ENCODE measurements at regions not wholly inside any gene's neighbourhood (a gene's known extent, or its start where the extent isn't known, plus 50 kb on each side); places are given as distances from the start of the nearest gene placed in this dataset.

DNA sequence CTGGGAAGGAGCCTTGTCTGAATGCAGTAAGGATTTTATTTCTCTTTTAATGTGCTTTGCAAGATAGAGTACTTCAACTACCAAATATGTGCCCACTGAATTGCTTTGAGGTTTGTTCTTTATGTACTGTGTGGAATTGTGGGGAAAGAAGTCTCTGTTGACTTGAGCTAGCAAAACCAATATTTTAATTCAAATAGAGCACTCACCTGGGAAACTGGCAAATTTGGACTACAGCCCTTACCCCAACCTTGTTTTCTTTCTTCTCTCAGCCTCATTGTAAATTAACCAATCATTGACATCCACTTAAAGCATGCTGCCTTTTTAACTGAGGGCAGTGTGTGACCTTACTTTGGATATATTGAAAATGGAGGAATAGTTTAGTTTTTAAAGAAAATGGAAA, 409.0 kb downstream of the SPATA31D1 start:
- H2AFZ ChIP-seq (ENCODE audit: low read length) = no peak overlapping the region
- ChIA-PET POLR2A (ENCODE audit: unreplicated experiment) (no interaction called here), CTCF (no interaction called here)
- intact Hi-C loops (cut with micrococcal nuclease) = no loop called here
- no peaks in the 10 kb centered on the region for H3K4me1 ChIP-seq (ENCODE audit: insufficient read depth, low read length)
- BruUV-seq (replicated peaks) = no TSS peak
- no peaks in the 10 kb centered on the region for H3K9me3 ChIP-seq (ENCODE audit: low read length)
- H3K9me2 ChIP-seq (replicated peaks; ENCODE audit: low read length) = no peaks in the 10 kb centered on the region
- DNase-seq (no peak), ATAC-seq (no peak)
- no peaks in the 10 kb centered on the region for H3K36me3 ChIP-seq (ENCODE audit: low read depth, low read length)
- TF ChIP-seq EZH2 (IDR thresholded peaks at IDR 0.05; ENCODE audit: low read length, unreplicated experiment) = no peak
- TF ChIP-seq, protein P1, sequence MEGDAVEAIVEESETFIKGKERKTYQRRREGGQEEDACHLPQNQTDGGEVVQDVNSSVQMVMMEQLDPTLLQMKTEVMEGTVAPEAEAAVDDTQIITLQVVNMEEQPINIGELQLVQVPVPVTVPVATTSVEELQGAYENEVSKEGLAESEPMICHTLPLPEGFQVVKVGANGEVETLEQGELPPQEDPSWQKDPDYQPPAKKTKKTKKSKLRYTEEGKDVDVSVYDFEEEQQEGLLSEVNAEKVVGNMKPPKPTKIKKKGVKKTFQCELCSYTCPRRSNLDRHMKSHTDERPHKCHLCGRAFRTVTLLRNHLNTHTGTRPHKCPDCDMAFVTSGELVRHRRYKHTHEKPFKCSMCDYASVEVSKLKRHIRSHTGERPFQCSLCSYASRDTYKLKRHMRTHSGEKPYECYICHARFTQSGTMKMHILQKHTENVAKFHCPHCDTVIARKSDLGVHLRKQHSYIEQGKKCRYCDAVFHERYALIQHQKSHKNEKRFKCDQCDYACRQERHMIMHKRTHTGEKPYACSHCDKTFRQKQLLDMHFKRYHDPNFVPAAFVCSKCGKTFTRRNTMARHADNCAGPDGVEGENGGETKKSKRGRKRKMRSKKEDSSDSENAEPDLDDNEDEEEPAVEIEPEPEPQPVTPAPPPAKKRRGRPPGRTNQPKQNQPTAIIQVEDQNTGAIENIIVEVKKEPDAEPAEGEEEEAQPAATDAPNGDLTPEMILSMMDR (conservative IDR thresholded peaks at IDR 0.05; ENCODE audit: low read depth, low read length) = no peak
- TF ChIP-seq EZH2phosphoT487 (IDR thresholded peaks at IDR 0.05; ENCODE audit: borderline replicate concordance, low read length) = no peak
- H3F3A ChIP-seq (ENCODE audit: low read length, unreplicated experiment) = no peaks in the 10 kb centered on the region
- no peak overlapping the region for H3K4me3 ChIP-seq (ENCODE audit: low read length)
- no peaks in the 10 kb centered on the region for H3K79me2 ChIP-seq (ENCODE audit: low read length)
- no peaks in the 10 kb centered on the region for H4K20me1 ChIP-seq (ENCODE audit: low read length)
- H3K27me3 ChIP-seq (ENCODE audit: low read length) = no peaks in the 10 kb centered on the region
- H3K9ac ChIP-seq (ENCODE audit: low read length) = no peak overlapping the region
- no peak overlapping the region for H3K27ac ChIP-seq (ENCODE audit: low read length)
- H3K4me2 ChIP-seq (ENCODE audit: low read length) = no peak overlapping the region

DNA sequence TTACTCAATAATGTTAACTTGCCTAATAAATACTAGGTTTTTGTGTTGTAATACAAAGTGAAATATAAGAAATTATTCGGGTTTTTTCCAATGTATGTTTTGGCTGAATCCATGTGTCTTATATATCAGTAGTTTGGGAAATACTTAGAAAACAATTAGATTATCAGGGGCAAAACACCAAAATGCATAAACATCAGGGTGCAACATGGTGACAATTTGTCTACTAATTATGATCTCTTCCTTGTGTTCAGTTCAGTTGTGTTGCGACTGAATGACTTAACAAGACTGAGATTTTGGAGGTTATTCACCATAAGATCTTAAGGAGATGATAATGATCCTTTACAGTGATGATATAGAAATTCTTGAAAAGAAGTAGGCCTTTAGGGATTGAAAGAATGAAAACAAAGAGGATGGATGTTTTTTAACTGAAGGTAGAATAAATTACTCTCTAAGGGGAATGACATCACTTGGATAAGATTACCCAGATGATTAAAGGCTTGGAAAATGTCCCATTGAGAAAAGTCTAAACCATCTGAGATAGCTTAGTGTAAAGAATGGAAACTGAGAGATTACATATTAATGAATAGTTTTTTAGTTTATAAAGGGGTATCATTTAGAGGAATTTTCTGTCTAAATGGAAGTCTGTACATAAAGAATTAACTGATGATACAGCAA, 415.8 kb downstream of the SPATA31D1 start:
- Histone ChIP-seq H3K36me3 (ENCODE audit: low read depth, low read length) (no peaks in the 10 kb centered on the region), H3K9me2 (replicated peaks; ENCODE audit: low read length) (no peaks in the 10 kb centered on the region), H3K4me2 (ENCODE audit: low read length) (no peak overlapping the region), H3K27ac (ENCODE audit: low read length) (no peak overlapping the region), H3K79me2 (ENCODE audit: low read length) (no peaks in the 10 kb centered on the region), H3K4me3 (ENCODE audit: low read length) (no peak overlapping the region), H2AFZ (ENCODE audit: low read length) (no peak overlapping the region), H4K20me1 (ENCODE audit: low read length) (no peaks in the 10 kb centered on the region), H3K9ac (ENCODE audit: low read length) (no peak overlapping the region), H3K9me3 (ENCODE audit: low read length) (no peaks in the 10 kb centered on the region), H3K4me1 (ENCODE audit: insufficient read depth, low read length) (no peaks in the 10 kb centered on the region), H3F3A (ENCODE audit: low read length, unreplicated experiment) (no peaks in the 10 kb centered on the region), H3K27me3 (ENCODE audit: low read length) (no peaks in the 10 kb centered on the region)
- no TSS peak for BruUV-seq (replicated peaks)
- intact Hi-C loops (cut with micrococcal nuclease) = no loop called here
- POLR2A ChIA-PET (ENCODE audit: unreplicated experiment) = no interaction called here
- TF ChIP-seq, protein P1 (conservative IDR thresholded peaks at IDR 0.05; ENCODE audit: low read depth, low read length) = no peak
- no peak for TF ChIP-seq EZH2phosphoT487 (IDR thresholded peaks at IDR 0.05; ENCODE audit: borderline replicate concordance, low read length)
- TF ChIP-seq EZH2 (IDR thresholded peaks at IDR 0.05; ENCODE audit: low read length, unreplicated experiment) = no peak
- CTCF ChIA-PET = no interaction called here
- no peak for ATAC-seq
- DNase-seq = no peak

GRCh38 chr9:82404881-82405280, 416.3 kb downstream of the SPATA31D1 start:
- Histone ChIP-seq H3F3A (ENCODE audit: low read length, unreplicated experiment) (no peaks in the 10 kb centered on the region), H2AFZ (ENCODE audit: low read length) (no peak overlapping the region), H3K4me2 (ENCODE audit: low read length) (no peak overlapping the region), H3K27me3 (ENCODE audit: low read length) (no peaks in the 10 kb centered on the region), H3K4me3 (ENCODE audit: low read length) (no peak overlapping the region), H4K20me1 (ENCODE audit: low read length) (no peaks in the 10 kb centered on the region), H3K4me1 (ENCODE audit: insufficient read depth, low read length) (no peaks in the 10 kb centered on the region), H3K27ac (ENCODE audit: low read length) (no peak overlapping the region), H3K9me3 (ENCODE audit: low read length) (no peaks in the 10 kb centered on the region), H3K9ac (ENCODE audit: low read length) (no peak overlapping the region), H3K79me2 (ENCODE audit: low read length) (no peaks in the 10 kb centered on the region), H3K36me3 (ENCODE audit: low read depth, low read length) (no peaks in the 10 kb centered on the region), H3K9me2 (replicated peaks; ENCODE audit: low read length) (no peaks in the 10 kb centered on the region)
- ATAC-seq = no peak
- TF ChIP-seq, protein P1 (conservative IDR thresholded peaks at IDR 0.05; ENCODE audit: low read depth, low read length) = no peak
- no peak for TF ChIP-seq EZH2phosphoT487 (IDR thresholded peaks at IDR 0.05; ENCODE audit: borderline replicate concordance, low read length)
- no peak for TF ChIP-seq EZH2 (IDR thresholded peaks at IDR 0.05; ENCODE audit: low read length, unreplicated experiment)
- BruUV-seq (replicated peaks) = no TSS peak
- DNase-seq = no peak
- intact Hi-C loops (cut with micrococcal nuclease) = no loop called here
- ChIA-PET CTCF (no interaction called here), POLR2A (ENCODE audit: unreplicated experiment) (no interaction called here)

All from PC-3 (cell line).